ENCODE measurements at regions not wholly inside any gene's neighbourhood (a gene's known extent, or its start where the extent isn't known, plus 50 kb on each side); places are given as distances from the start of the nearest gene placed in this dataset.
A peak's percentile ranks its signal among the peaks of the same experiment; 100 is the strongest.
"Not testable (repeated sequence)": the region's sequence is repeated elsewhere in the genome, so short reads cannot be mapped to it uniquely, and the experiment has no call there.

DNA sequence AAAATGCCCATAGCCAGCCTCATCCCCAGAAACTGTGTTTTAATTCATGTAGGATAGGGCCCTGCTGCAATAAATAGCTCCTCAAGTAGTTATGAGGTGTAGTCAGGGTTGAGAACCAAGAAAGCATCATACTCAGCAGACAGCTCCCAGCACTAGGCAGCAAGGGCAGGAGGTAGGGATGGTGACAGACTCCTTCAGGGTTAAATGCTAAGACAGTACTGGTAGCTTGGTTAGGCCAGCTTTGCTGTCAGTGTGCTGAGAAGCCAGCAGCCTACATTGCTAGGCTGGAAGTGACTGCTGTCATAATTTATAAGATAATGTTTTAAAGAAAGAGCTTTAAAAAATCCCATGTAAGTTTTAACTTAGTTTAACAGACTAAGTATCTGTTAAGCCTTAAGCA is 113.9 kb upstream of the IMMP2L start:
- no peak for DNase-seq

GRCh38 chr7:111672901-111673300 is 110.6 kb upstream of the IMMP2L start:
- no peak for DNase-seq

GRCh38 chr7:111671927-111672326 is 109.6 kb upstream of the IMMP2L start:
- no peak for DNase-seq

GRCh38 chr7:111668711-111669110 is 106.4 kb upstream of the IMMP2L start:
- no peak for DNase-seq

DNA sequence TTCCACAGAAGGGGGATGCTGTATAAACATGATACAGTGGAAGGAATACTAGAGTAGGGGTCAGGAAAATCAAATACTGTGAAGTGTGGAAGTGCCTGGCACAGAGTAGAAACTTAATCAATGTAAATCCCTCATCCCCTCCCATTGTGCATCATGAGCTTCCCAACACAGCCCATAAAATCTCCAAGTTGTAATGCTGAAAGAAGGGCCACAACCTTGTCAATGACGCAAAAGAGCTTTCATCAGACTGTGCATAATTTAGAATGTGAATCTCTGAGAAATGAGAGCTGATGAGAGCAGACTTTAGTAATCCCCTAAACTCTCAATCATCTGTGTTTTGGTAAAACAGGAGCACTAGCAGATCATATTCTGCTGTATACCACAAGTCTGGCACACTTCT is 105.2 kb upstream of the IMMP2L start:
- no peak for DNase-seq

- no peak for DNase-seq
Measured at GRCh38 chr7:111666260-111666659, 104.0 kb upstream of the IMMP2L start.

- DNase-seq: no peak
Measured at GRCh38 chr7:111663771-111664170, 101.5 kb upstream of the IMMP2L start.

DNA sequence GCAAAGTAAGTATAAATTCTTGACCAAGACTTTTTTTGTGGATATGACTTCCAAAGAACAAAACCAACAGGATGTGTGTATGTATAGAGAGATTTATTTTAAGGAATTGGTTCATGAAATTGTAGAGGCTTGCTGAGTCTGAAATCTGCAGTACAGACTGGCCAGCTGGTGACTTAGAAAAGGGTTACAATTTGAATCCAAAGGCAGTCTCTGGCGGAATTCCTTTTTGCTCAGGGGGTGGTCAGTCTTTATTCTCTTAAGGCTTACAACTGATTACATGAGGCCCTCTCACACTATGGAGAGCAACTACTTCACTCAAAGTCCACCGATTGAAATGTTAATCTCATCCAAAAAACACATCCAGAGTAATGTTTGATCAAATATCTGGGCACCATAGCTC is 100.1 kb upstream of the IMMP2L start:
- no peak for DNase-seq

- DNase-seq: no peak
Measured at GRCh38 chr7:111660478-111660877, 98.2 kb upstream of the IMMP2L start.

GRCh38 chr7:111658546-111658945 is 96.3 kb upstream of the IMMP2L start:
- no peak for DNase-seq

DNA sequence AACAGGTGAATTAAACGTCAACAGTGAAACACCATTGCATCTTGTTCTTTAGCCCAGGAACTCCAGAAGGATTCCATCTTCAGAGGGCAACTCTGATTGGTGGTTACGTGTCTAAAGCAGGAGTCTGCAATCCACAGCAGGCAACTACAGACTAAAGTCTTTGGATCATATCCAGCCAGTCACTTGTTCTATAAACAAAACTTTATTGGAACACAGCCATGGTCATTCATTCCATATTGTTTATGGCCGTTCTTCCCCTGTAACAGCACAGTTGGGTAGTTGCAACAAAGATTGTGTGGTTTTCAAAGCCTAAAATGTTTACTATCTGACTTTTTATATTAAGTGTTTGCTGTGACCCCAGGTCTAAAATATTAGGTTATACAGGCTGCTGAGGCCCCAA is 94.7 kb upstream of the IMMP2L start:
- DNase-seq: no peak

GRCh38 chr7:111654343-111654742 is 92.1 kb upstream of the IMMP2L start:
- no peak for DNase-seq

GRCh38 chr7:111653846-111654245 is 91.6 kb upstream of the IMMP2L start:
- DNase-seq: no peak

GRCh38 chr7:111650456-111650999 is 88.2 kb upstream of the IMMP2L start:
- no peak for DNase-seq

DNA sequence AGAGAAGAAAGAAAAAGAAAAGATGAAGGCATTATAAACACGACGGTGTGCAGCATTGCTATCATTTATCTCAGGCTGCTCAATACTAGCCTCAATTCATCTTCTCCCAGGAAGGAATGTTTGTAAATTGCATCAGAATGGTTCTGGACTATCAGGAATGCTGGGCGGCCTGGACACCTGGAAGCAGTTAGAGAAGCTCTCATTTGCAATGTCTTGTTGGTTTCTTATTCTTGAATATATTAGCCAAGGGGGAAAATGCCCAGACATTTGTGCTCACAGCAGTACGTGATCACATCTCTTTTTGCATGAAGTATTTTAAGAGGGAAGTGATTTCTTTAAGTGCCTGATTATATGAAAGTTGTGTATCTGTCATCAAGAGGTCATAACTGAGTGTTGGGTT is 85.6 kb upstream of the IMMP2L start:
- DNase-seq: no peak

DNA sequence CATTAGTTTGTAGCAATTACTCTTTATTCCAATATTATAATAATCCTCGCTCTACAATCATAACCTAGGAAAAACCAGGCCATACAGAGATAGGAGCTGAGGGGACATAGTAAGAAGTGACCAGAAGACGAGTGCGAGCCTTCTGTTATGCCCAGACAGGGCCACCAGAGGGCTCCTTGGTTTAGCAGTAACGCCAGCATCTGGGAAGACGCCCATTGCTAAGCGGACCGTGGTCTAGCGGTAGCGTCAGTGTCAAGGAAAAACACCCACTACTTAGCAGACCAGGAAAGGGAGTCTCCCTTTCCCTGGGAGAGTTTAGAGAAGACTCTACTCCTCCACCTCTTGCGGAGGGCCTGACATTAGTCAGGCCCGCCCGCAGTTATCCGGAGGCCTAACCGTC is 82.3 kb upstream of the IMMP2L start:
- DNase-seq: not testable (repeated sequence)

- DNase-seq: no peak
Measured at GRCh38 chr7:111642373-111642772, 80.1 kb upstream of the IMMP2L start.

DNA sequence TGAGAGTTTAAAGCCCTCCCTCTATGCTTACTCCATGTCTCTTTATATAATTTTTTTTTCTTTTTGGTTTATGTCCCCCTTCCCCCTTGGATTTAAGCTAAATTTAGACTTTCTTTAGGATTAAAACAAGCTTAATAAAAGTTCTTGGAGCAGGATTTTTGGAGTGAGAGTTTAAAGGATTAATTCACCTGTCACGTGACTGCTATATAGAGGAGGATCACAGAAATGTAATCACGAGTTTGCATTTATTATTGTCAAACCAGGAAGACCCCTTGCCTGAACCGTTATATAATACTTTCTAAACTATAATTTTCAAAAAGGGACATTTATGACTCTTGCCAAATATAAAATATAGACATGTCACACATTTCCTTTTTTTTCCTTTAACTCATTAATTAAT is 78.1 kb upstream of the IMMP2L start:
- no peak for DNase-seq

DNA sequence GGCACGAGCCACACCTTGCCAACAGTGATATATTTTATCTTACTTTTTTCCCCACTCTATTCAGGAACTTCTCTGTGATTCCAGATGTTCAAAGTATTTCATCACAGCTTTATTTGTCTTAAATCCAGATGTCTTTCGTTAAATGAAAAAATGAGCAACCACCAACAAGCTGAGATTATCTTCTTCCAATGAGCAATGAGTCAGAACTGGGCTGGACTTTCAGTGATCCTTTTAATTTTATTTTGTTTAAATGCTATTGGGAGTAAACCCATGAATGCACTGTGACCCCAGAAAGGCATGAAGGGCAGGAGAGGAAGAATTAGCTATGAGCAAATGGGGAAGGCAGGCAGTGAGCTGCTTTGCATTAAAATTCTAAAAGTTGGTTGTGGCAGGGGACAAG is 77.6 kb upstream of the IMMP2L start:
- DNase-seq: peak; percentile 24

GRCh38 chr7:111638078-111638477 is 75.8 kb upstream of the IMMP2L start:
- no peak for DNase-seq

DNA sequence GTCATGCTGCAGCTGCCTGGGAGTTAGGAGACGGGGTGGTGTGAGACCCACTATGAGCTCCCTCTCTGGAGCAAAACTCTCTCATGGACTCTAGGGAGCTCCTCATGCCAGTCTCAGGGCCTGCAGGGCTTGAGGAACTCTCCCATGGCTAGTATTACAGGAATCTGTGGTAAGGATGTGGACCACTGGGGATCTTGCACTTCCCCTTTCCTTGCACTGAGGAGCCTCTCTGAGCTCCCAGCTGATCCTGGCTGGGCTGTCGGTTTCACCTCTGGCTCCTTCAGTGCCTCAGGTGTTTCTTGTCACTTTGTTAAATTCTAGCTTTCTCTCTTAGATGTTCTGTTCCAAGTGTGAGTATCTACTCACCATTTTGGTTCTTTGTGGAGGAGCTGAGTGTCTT is 71.6 kb upstream of the IMMP2L start:
- DNase-seq: no peak

- DNase-seq: no peak
Measured at GRCh38 chr7:111630862-111631261, 68.6 kb upstream of the IMMP2L start.

DNA sequence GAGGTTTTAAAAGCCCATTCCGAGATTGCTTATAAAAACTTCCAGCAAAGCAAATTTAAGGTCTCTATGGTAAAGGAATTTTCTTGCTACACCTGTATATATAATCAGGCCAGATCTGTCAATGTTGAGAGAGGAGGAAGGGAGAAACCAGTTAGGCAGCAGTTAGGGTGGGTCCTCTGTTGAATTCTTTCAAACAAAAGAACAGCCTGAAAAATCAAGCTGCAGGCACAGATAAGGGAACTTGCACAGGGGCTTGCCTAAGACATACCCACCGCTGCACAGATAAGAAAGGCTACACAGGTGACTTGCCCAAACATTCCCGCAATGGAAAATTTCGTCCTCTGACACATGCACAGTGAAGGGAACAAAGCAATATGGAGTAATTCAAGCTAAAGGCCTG is 59.8 kb upstream of the IMMP2L start:
- DNase-seq: no peak

Measured in right hindlimb (tissue), 1 donor.